ENCODE measurements at regions not wholly inside any gene's neighbourhood (a gene's known extent, or its start where the extent isn't known, plus 50 kb on each side); places are given as distances from the start of the nearest gene placed in this dataset.

GRCh38 chr12:125902991-125903390 lies 837.8 kb downstream of the AACS start:
- DNase-seq (ENCODE audit: low read depth): no peak
- no peak overlapping the region for H3K4me3 ChIP-seq (ENCODE audit: low read depth, low read length)
- TF ChIP-seq MAX (IDR thresholded peaks at IDR 0.05; ENCODE audit: low read depth, low read length): no peak
- TF ChIP-seq POLR2A (IDR thresholded peaks at IDR 0.05; ENCODE audit: extremely low read depth, insufficient read length): no peak
- TF ChIP-seq MYC (IDR thresholded peaks at IDR 0.05; ENCODE audit: low read depth, low read length): no peak

- no peak for TF ChIP-seq CTCF (IDR thresholded peaks at IDR 0.05; ENCODE audit: low read depth, low read length)
- no peak for TF ChIP-seq POLR2A (IDR thresholded peaks at IDR 0.05; ENCODE audit: extremely low read depth, insufficient read length)
- TF ChIP-seq MAX (IDR thresholded peaks at IDR 0.05; ENCODE audit: low read depth, low read length): no peak
- TF ChIP-seq MYC (IDR thresholded peaks at IDR 0.05; ENCODE audit: low read depth, low read length): no peak
- no peak for DNase-seq (ENCODE audit: low read depth)
Observed at GRCh38 chr12:125907351-125907750, 842.1 kb downstream of the AACS start.

GRCh38 chr12:125919856-125920470 lies 854.7 kb downstream of the AACS start:
- DNase-seq (ENCODE audit: low read depth): no peak
- no peak for TF ChIP-seq CTCF (IDR thresholded peaks at IDR 0.05; ENCODE audit: low read depth, low read length)
- no peak for TF ChIP-seq MAX (IDR thresholded peaks at IDR 0.05; ENCODE audit: low read depth, low read length)
- no peak for TF ChIP-seq POLR2A (IDR thresholded peaks at IDR 0.05; ENCODE audit: extremely low read depth, insufficient read length)
- no peak for TF ChIP-seq MYC (IDR thresholded peaks at IDR 0.05; ENCODE audit: low read depth, low read length)

More at GRCh38 chr12:125907351-125907750, 842.1 kb downstream of the AACS start:
- H3K4me3 ChIP-seq (ENCODE audit: low read depth, low read length): no peak overlapping the region

GRCh38 chr12:125922330-125922729 lies 857.1 kb downstream of the AACS start:
- no peak overlapping the region for H3K4me3 ChIP-seq (ENCODE audit: low read depth, low read length)
- no peak for DNase-seq (ENCODE audit: low read depth)
- TF ChIP-seq MAX (IDR thresholded peaks at IDR 0.05; ENCODE audit: low read depth, low read length) (no peak), CTCF (IDR thresholded peaks at IDR 0.05; ENCODE audit: low read depth, low read length) (no peak), MYC (IDR thresholded peaks at IDR 0.05; ENCODE audit: low read depth, low read length) (no peak), POLR2A (IDR thresholded peaks at IDR 0.05; ENCODE audit: extremely low read depth, insufficient read length) (no peak)

More at GRCh38 chr12:125919856-125920470, 854.7 kb downstream of the AACS start:
- no peak overlapping the region for H3K4me3 ChIP-seq (ENCODE audit: low read depth, low read length)

GRCh38 chr12:125936502-125936901 lies 871.3 kb downstream of the AACS start:
- no peak overlapping the region for H3K4me3 ChIP-seq (ENCODE audit: low read depth, low read length)
- TF ChIP-seq POLR2A (IDR thresholded peaks at IDR 0.05; ENCODE audit: extremely low read depth, insufficient read length): no peak
- no peak for TF ChIP-seq MAX (IDR thresholded peaks at IDR 0.05; ENCODE audit: low read depth, low read length)
- no peak for TF ChIP-seq MYC (IDR thresholded peaks at IDR 0.05; ENCODE audit: low read depth, low read length)
- no peak for TF ChIP-seq CTCF (IDR thresholded peaks at IDR 0.05; ENCODE audit: low read depth, low read length)
- no peak for DNase-seq (ENCODE audit: low read depth)

GRCh38 chr12:125944446-125944845 lies 879.2 kb downstream of the AACS start:
- no peak for DNase-seq (ENCODE audit: low read depth)
- TF ChIP-seq POLR2A (IDR thresholded peaks at IDR 0.05; ENCODE audit: extremely low read depth, insufficient read length) (no peak), CTCF (IDR thresholded peaks at IDR 0.05; ENCODE audit: low read depth, low read length) (no peak), MAX (IDR thresholded peaks at IDR 0.05; ENCODE audit: low read depth, low read length) (no peak), MYC (IDR thresholded peaks at IDR 0.05; ENCODE audit: low read depth, low read length) (no peak)
- H3K4me3 ChIP-seq (ENCODE audit: low read depth, low read length): no peak overlapping the region
